ENCODE measurements at regions not wholly inside any gene's neighbourhood (a gene's known extent, or its start where the extent isn't known, plus 50 kb on each side); places are given as distances from the start of the nearest gene placed in this dataset.
"Not testable (repeated sequence)": the region's sequence is repeated elsewhere in the genome, so short reads cannot be mapped to it uniquely, and the experiment has no call there.

GRCh38 chr4:86413426-86413825 lies 53.6 kb upstream of the MAPK10 start:
- DNase-seq (ENCODE audit: extremely low read depth, low read depth, low spot score) = not testable (repeated sequence)

- DNase-seq (ENCODE audit: extremely low read depth, low read depth, low spot score) = no peak
These were observed 54.8 kb upstream of the MAPK10 start for GRCh38 chr4:86414686-86415085.

GRCh38 chr4:86416081-86416480 lies 56.2 kb upstream of the MAPK10 start:
- DNase-seq (ENCODE audit: extremely low read depth, low read depth, low spot score) = no peak

GRCh38 chr4:86421461-86421860 lies 61.6 kb upstream of the MAPK10 start:
- DNase-seq (ENCODE audit: extremely low read depth, low read depth, low spot score) = no peak

GRCh38 chr4:86431543-86432116 lies 71.8 kb upstream of the MAPK10 start:
- DNase-seq (ENCODE audit: extremely low read depth, low read depth, low spot score) = no peak

GRCh38 chr4:86432559-86433134 lies 72.8 kb upstream of the MAPK10 start:
- no peak for DNase-seq (ENCODE audit: extremely low read depth, low read depth, low spot score)

GRCh38 chr4:86439293-86439692 lies 79.4 kb upstream of the MAPK10 start:
- no peak for DNase-seq (ENCODE audit: extremely low read depth, low read depth, low spot score)

- DNase-seq (ENCODE audit: extremely low read depth, low read depth, low spot score) = no peak
These were observed 81.5 kb upstream of the MAPK10 start for GRCh38 chr4:86441175-86441936.

- no peak for DNase-seq (ENCODE audit: extremely low read depth, low read depth, low spot score)
These were observed 83.0 kb upstream of the MAPK10 start for GRCh38 chr4:86442881-86443280.

GRCh38 chr4:86443495-86443894 lies 83.6 kb upstream of the MAPK10 start:
- DNase-seq (ENCODE audit: extremely low read depth, low read depth, low spot score) = no peak

- DNase-seq (ENCODE audit: extremely low read depth, low read depth, low spot score) = no peak
These were observed 87.1 kb upstream of the MAPK10 start for GRCh38 chr4:86446996-86447395.

GRCh38 chr4:86448871-86449270 lies 89.0 kb upstream of the MAPK10 start:
- no peak for DNase-seq (ENCODE audit: extremely low read depth, low read depth, low spot score)

- no peak for DNase-seq (ENCODE audit: extremely low read depth, low read depth, low spot score)
These were observed 90.1 kb upstream of the MAPK10 start for GRCh38 chr4:86449746-86450588.

- no peak for DNase-seq (ENCODE audit: extremely low read depth, low read depth, low spot score)
These were observed 91.0 kb upstream of the MAPK10 start for GRCh38 chr4:86450861-86451260.

GRCh38 chr4:86451560-86452330 lies 91.9 kb upstream of the MAPK10 start:
- no peak for DNase-seq (ENCODE audit: extremely low read depth, low read depth, low spot score)

- no peak for DNase-seq (ENCODE audit: extremely low read depth, low read depth, low spot score)
These were observed 92.6 kb upstream of the MAPK10 start for GRCh38 chr4:86452422-86452891.

- no peak for DNase-seq (ENCODE audit: extremely low read depth, low read depth, low spot score)
These were observed 93.2 kb upstream of the MAPK10 start for GRCh38 chr4:86452924-86453531.

GRCh38 chr4:86453611-86454072 lies 93.8 kb upstream of the MAPK10 start:
- not testable (repeated sequence) for DNase-seq (ENCODE audit: extremely low read depth, low read depth, low spot score)

GRCh38 chr4:86461849-86462248 lies 102.0 kb upstream of the MAPK10 start:
- no peak for DNase-seq (ENCODE audit: extremely low read depth, low read depth, low spot score)

Data from glomerular endothelial cell (primary cell).